ENCODE measurements at regions not wholly inside any gene's neighbourhood (a gene's known extent, or its start where the extent isn't known, plus 50 kb on each side); places are given as distances from the start of the nearest gene placed in this dataset.

DNA sequence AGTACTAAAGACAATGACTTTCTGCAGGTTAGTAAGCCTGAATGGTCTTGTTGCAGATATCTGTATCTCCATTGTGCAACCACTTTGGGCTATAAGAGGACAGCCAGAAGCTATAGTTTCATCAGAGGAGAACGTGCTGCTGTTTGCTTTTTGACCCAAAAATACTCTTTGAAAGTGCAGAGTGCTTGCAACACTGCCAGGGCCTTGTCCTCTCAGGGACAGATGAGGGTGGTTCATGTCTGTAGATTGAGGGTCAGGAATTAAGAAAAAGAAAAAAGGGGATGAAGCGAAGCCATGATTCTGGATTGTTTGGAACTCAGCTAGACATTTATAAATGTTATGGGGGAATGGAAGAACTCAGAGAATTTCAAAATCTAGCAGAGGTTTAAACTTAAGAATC is 212.5 kb downstream of the SEC23IP start:
- TF ChIP-seq, protein P1, sequence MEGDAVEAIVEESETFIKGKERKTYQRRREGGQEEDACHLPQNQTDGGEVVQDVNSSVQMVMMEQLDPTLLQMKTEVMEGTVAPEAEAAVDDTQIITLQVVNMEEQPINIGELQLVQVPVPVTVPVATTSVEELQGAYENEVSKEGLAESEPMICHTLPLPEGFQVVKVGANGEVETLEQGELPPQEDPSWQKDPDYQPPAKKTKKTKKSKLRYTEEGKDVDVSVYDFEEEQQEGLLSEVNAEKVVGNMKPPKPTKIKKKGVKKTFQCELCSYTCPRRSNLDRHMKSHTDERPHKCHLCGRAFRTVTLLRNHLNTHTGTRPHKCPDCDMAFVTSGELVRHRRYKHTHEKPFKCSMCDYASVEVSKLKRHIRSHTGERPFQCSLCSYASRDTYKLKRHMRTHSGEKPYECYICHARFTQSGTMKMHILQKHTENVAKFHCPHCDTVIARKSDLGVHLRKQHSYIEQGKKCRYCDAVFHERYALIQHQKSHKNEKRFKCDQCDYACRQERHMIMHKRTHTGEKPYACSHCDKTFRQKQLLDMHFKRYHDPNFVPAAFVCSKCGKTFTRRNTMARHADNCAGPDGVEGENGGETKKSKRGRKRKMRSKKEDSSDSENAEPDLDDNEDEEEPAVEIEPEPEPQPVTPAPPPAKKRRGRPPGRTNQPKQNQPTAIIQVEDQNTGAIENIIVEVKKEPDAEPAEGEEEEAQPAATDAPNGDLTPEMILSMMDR (IDR thresholded peaks at IDR 0.05): no peak
- no peak for TF ChIP-seq NR2C2 (CRISPR knock-in tag; IDR thresholded peaks at IDR 0.05)
- no peak for TF ChIP-seq NFYB (CRISPR knock-in tag; conservative IDR thresholded peaks at IDR 0.05; ENCODE audit: low read depth)
